ENCODE measurements at regions not wholly inside any gene's neighbourhood (a gene's known extent, or its start where the extent isn't known, plus 50 kb on each side); places are given as distances from the start of the nearest gene placed in this dataset.

GRCh38 chr21:38013741-38014140 is 97.5 kb upstream of the KCNJ6 start:
- H3K36me3 ChIP-seq (ENCODE audit: control insufficient read depth in 2 of 2, insufficient read depth in 2 of 2, low read length in 1 of 2) = no peaks in the 10 kb centered on the region
- 2% methylated on average over 4 of the region's 4 CpGs for WGBS (ENCODE audit: insufficient coverage, insufficient replicate concordance, low lambda C conversion rate, missing lambda C conversion rate)
- SMC1A ChIA-PET (ENCODE audit: uncharacterized antibody, unreplicated experiment) = no interaction called here
- H3K27me3 ChIP-seq (replicated peaks in 1 of 2; ENCODE audit: control insufficient read depth in 2 of 2, insufficient read depth in 2 of 2, low read length in 1 of 2) = no peaks in the 10 kb centered on the region; a peak in 1 of 4 replicates
- no peak overlapping the region for H3K9ac ChIP-seq (ENCODE audit: control insufficient read depth, insufficient read depth, low read length)
- H2AFZ ChIP-seq (ENCODE audit: control insufficient read depth, low read depth, low read length) = no peak overlapping the region
- RAD21 ChIA-PET (ENCODE audit: unreplicated experiment) = no interaction called here
- DNase-seq (ENCODE audit: low read depth, low spot score) (no peak), ATAC-seq (no peak), FAIRE-seq (no peak)
- H3K4me1 ChIP-seq (ENCODE audit: control insufficient read depth, insufficient read depth, low read length) = no peaks in the 10 kb centered on the region
- no peaks in the 10 kb centered on the region for H3K9me3 ChIP-seq (replicated peaks; ENCODE audit: control insufficient read depth, insufficient read depth, low read length)
- no TSS peak for BruUV-seq (replicated peaks)
- no peak overlapping the region for H3K4me3 ChIP-seq
- CTCF ChIA-PET = interaction anchor here (0.6 kb wide), 1 partner anchor 15 kb away, joined by 3 read pairs; no protein-coding TSS in a partner anchor
- POLR2A ChIA-PET = no interaction called here
- no peak overlapping the region for H3K4me2 ChIP-seq (ENCODE audit: control insufficient read depth, insufficient read depth)
- intact Hi-C loops (cut with micrococcal nuclease; ENCODE audit: unreplicated experiment) (no loop called here), in situ Hi-C loops (cut with MboI) (no loop called here)
- H3K79me2 ChIP-seq (ENCODE audit: control insufficient read depth, insufficient read depth, low read length) = no peaks in the 10 kb centered on the region
- no peak overlapping the region for H3K27ac ChIP-seq (ENCODE audit: control insufficient read depth, insufficient read depth)
- no peaks in the 10 kb centered on the region for H4K20me1 ChIP-seq (ENCODE audit: control insufficient read depth, insufficient read depth)
- TF ChIP-seq ZNF274 (IDR thresholded peaks at IDR 0.05; ENCODE audit: insufficient read depth, insufficient read length) = no peak
- no peak for TF ChIP-seq USF2 (IDR thresholded peaks at IDR 0.05; ENCODE audit: borderline replicate concordance, low read depth, low read length)
- no peak for TF ChIP-seq TCF7 (IDR thresholded peaks at IDR 0.05; ENCODE audit: borderline replicate concordance)
- TF ChIP-seq ZNF217 (IDR thresholded peaks at IDR 0.05) = no peak
- TF ChIP-seq ELK1 (IDR thresholded peaks at IDR 0.05; ENCODE audit: low read depth, low read length) = no peak
- no peak for TF ChIP-seq NKRF (conservative IDR thresholded peaks at IDR 0.05)
- no peak for TF ChIP-seq FOS (IDR thresholded peaks at IDR 0.05; ENCODE audit: borderline replicate concordance, extremely low read depth, insufficient read length)
- TF ChIP-seq CBX5 (IDR thresholded peaks at IDR 0.05; ENCODE audit: low read depth) = no peak
- no peak for TF ChIP-seq NFYB (IDR thresholded peaks at IDR 0.05; ENCODE audit: insufficient read depth, low read depth, low read length)
- TF ChIP-seq NRF1 (conservative IDR thresholded peaks at IDR 0.05; ENCODE audit: low read depth, low read length) = no peak
- TF ChIP-seq MLLT1 (IDR thresholded peaks at IDR 0.05) = no peak
- no peak for TF ChIP-seq JUNB (IDR thresholded peaks at IDR 0.05)
- TF ChIP-seq PRDM15 (CRISPR knock-in tag; IDR thresholded peaks at IDR 0.05) = no peak
